ELF-1 (cell line): ENCODE measurements at regions not wholly inside any gene's neighbourhood (a gene's known extent, or its start where the extent isn't known, plus 50 kb on each side); places are given as distances from the start of the nearest gene placed in this dataset.
A peak's percentile ranks its signal among the peaks of the same experiment; 100 is the strongest.

Experiments
- DNase-seq: peaks from one replicate; pipeline ENCODE4 v3.0.0-alpha.2; 2016; ENCODE audit warnings: low read depth, low spot score

GRCh38 chr6:7468382-7469081 is 72.9 kb upstream of the DSP start:
- DNase-seq, result peak; percentile 81

GRCh38 chr6:7469696-7470095 is 71.8 kb upstream of the DSP start:
- no peak for DNase-seq

DNA sequence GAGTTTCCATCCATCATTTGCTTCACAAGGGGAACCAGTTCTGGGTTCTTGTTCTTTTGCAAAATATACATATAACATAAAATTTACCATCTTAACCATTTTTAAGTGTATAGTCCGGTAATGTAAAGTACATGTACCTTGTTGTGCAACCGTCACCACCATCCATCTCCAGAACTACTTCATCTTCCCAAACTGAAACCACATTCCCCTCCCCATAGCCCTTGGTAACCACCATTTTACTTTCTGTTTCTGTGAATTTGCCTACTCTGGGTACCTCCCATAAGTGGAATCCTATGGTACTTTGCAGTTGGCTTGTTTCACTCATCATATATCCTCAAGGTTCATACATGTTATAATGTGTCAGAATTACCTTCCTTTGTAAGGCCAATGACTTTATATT is 70.3 kb upstream of the DSP start:
- DNase-seq, result no peak

GRCh38 chr6:7473805-7474719 is 67.4 kb upstream of the DSP start:
- no peak for DNase-seq

GRCh38 chr6:7475081-7475480 is 66.4 kb upstream of the DSP start:
- DNase-seq, result no peak

DNA sequence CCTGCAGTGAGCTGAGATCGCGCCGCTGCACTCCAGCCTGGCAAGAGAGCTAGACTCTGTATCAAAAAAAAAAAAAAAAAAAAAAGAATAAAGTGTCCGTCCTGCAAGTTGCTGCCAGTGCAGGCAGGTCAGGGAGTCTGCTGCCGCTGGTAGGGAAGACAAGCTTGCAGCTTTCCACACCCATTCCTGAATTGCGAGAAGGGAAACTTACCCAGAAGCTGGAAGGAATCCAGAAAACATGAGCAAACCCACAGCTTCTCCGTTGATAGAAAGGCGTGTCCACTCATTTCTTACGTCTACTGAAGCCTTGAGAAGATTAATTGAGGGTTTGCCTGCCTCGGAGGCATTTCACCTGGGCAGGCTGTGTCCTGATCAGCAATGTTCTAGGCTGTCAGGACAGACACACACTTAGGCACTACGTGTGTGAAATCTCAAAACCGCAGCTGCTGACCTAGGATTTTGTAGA is 61.6 kb upstream of the DSP start:
- no peak for DNase-seq

GRCh38 chr6:7484666-7485065 is 56.8 kb upstream of the DSP start:
- no peak for DNase-seq

DNA sequence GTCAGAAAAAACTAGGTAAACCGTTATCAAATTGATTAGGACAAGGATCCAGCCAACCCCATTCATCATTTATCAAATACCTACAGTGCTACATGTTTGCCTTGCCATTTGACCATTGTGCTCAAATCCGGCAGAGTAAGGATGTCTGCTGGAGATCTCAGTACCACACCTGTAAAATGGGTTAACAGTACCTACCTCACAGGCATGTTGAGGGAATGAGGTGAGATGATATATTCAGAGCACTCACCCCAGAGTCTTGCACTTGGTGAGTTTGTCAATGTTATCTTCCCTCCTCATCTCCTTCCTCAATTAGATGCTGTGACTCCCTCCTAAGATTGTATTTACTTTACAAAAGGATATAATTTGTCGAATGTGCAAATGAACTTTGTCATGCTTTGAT is 54.5 kb upstream of the DSP start:
- DNase-seq, result no peak

DNA sequence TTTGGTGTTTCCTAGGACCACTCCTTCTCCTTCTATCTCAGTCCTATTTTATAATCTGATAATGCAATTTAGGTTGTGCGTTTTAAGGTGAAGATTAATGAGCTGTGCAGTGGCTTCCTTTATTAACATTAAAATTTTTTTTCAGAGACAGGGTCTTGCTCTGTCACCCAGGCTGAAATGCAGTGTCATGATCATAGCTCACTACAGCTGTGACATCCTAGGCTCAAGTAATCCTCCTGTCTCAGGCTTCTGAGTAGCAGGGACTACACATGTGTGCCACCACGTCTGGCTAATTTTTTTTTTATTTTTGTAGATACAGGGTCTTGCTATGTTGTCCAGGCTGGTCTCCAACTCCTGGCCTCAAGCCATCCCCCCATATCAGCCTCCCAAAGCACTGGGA is 53.0 kb upstream of the DSP start:
- DNase-seq, result no peak

- DNase-seq, result no peak
Observed at GRCh38 chr6:7489376-7489775, 52.1 kb upstream of the DSP start.
